ENCODE measurements at regions not wholly inside any gene's neighbourhood (a gene's known extent, or its start where the extent isn't known, plus 50 kb on each side); places are given as distances from the start of the nearest gene placed in this dataset.

DNA sequence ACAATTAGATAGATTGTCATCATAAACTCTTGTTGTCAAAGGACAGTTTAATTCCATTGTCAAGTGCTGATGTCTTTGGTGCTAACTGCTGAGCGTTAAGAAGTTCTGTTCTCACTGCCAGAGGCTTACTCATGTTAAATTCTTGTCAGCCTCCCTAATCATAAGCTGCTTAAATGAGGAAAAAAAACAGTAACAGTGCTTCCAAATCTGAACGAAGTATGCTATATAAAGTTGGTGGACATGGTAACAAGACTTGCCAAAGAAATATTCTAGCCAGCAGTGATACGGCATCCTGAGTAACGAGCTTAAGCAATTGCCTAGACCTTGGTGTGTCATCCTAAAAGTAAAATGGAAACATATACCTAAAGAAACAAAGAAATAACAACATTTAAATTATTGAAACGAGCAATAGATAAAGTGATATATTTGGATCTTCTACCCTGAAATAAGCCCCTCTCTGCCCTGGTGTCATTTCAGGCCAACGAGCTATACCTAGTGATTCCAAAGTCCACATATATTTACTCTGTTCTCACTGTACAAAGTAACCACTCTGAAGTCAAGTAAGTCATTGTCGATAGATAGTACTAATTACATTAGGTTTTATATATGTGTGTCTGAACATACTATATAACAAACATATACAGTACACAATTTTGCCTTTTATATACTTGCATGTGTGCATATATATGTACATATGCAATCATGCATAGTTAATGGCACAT is 339.7 kb upstream of the HS3ST1 start (continued):
- TF ChIP-seq, protein P1, sequence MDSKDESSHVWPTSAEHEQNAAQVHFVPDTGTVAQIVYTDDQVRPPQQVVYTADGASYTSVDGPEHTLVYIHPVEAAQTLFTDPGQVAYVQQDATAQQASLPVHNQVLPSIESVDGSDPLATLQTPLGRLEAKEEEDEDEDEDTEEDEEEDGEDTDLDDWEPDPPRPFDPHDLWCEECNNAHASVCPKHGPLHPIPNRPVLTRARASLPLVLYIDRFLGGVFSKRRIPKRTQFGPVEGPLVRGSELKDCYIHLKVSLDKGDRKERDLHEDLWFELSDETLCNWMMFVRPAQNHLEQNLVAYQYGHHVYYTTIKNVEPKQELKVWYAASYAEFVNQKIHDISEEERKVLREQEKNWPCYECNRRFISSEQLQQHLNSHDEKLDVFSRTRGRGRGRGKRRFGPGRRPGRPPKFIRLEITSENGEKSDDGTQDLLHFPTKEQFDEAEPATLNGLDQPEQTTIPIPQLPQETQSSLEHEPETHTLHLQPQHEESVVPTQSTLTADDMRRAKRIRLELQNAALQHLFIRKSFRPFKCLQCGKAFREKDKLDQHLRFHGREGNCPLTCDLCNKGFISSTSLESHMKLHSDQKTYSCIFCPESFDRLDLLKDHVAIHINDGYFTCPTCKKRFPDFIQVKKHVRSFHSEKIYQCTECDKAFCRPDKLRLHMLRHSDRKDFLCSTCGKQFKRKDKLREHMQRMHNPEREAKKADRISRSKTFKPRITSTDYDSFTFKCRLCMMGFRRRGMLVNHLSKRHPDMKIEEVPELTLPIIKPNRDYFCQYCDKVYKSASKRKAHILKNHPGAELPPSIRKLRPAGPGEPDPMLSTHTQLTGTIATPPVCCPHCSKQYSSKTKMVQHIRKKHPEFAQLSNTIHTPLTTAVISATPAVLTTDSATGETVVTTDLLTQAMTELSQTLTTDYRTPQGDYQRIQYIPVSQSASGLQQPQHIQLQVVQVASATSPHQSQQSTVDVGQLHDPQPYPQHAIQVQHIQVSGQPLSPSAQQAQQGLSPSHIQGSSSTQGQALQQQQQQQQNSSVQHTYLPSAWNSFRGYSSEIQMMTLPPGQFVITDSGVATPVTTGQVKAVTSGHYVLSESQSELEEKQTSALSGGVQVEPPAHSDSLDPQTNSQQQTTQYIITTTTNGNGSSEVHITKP (tag by site-specific recombination; IDR thresholded peaks at IDR 0.05) = no peak
- TF ChIP-seq ZNF175 (tag by site-specific recombination; IDR thresholded peaks at IDR 0.05) (no peak), ZNF350 (tag by site-specific recombination; IDR thresholded peaks at IDR 0.05) (no peak)
- TF ChIP-seq, protein P2, sequence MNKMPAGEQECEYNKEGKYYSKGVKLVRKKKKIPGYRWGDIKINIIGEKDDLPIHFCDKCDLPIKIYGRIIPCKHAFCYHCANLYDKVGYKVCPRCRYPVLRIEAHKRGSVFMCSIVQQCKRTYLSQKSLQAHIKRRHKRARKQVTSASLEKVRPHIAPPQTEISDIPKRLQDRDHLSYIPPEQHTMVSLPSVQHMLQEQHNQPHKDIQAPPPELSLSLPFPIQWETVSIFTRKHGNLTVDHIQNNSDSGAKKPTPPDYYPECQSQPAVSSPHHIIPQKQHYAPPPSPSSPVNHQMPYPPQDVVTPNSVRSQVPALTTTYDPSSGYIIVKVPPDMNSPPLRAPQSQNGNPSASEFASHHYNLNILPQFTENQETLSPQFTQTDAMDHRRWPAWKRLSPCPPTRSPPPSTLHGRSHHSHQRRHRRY (tag by site-specific recombination; IDR thresholded peaks at IDR 0.05) = no peak

- Histone ChIP-seq H3K9me3 (ENCODE audit: control insufficient read depth, insufficient read depth, low read depth, low read length) (no peaks in the 10 kb centered on the region), H3K27ac (ENCODE audit: extremely low read depth, low read depth, low read length) (no peak overlapping the region), H3K4me3 (ENCODE audit: low read depth, low read length) (no peak overlapping the region), H3K4me1 (ENCODE audit: control insufficient read depth, insufficient read depth, low read length) (no peaks in the 10 kb centered on the region), H3K36me3 (ENCODE audit: control insufficient read depth in 2 of 2, insufficient read depth in 1 of 2, low read length in 2 of 2) (no peaks in the 10 kb centered on the region)
- ChIA-PET CTCF (interaction anchor here (0.5 to 1.1 kb wide), 6 partner anchors 39 to 870 kb away, joined by 3 to 4 read pairs (median 3); no protein-coding TSS in a partner anchor), POLR2A (no interaction called here)
- no peak for TF ChIP-seq ZNF624 (tag by site-specific recombination; IDR thresholded peaks at IDR 0.05)
- TF ChIP-seq, protein P1 (tag by site-specific recombination; IDR thresholded peaks at IDR 0.05) = no peak
- no peak for TF ChIP-seq ZNF664 (tag by site-specific recombination; IDR thresholded peaks at IDR 0.05)
- no peak for TF ChIP-seq MZF1 (tag by site-specific recombination; IDR thresholded peaks at IDR 0.05; ENCODE audit: borderline replicate concordance)
- no peak for TF ChIP-seq ZNF785 (tag by site-specific recombination; IDR thresholded peaks at IDR 0.05)
- no peak for TF ChIP-seq TCF7L2 (IDR thresholded peaks at IDR 0.05; ENCODE audit: borderline replicate concordance, low read depth, low read length)
- no peak for TF ChIP-seq HOXC10 (CRISPR knock-in tag; IDR thresholded peaks at IDR 0.05)
- no peak for TF ChIP-seq ZNF132 (tag by site-specific recombination; IDR thresholded peaks at IDR 0.05; ENCODE audit: borderline replicate concordance)
- no peak for TF ChIP-seq ZBTB1 (tag by site-specific recombination; IDR thresholded peaks at IDR 0.05)
- TF ChIP-seq, protein P3, sequence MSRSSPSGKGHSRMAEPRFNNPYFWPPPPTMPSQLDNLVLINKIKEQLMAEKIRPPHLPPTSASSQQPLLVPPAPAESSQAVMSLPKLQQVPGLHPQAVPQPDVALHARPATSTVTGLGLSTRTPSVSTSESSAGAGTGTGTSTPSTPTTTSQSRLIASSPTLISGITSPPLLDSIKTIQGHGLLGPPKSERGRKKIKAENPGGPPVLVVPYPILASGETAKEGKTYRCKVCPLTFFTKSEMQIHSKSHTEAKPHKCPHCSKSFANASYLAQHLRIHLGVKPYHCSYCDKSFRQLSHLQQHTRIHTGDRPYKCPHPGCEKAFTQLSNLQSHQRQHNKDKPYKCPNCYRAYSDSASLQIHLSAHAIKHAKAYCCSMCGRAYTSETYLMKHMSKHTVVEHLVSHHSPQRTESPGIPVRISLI (tag by site-specific recombination; IDR thresholded peaks at IDR 0.05) = no peak
- no peak for TF ChIP-seq ZNF184 (tag by site-specific recombination; IDR thresholded peaks at IDR 0.05)
- no peak for TF ChIP-seq KLF7 (tag by site-specific recombination; IDR thresholded peaks at IDR 0.05; ENCODE audit: borderline replicate concordance)
These were observed 337.3 kb upstream of the HS3ST1 start for GRCh38 chr4:11765849-11766453.
